ENCODE measurements at regions not wholly inside any gene's neighbourhood (a gene's known extent, or its start where the extent isn't known, plus 50 kb on each side); places are given as distances from the start of the nearest gene placed in this dataset.

DNA sequence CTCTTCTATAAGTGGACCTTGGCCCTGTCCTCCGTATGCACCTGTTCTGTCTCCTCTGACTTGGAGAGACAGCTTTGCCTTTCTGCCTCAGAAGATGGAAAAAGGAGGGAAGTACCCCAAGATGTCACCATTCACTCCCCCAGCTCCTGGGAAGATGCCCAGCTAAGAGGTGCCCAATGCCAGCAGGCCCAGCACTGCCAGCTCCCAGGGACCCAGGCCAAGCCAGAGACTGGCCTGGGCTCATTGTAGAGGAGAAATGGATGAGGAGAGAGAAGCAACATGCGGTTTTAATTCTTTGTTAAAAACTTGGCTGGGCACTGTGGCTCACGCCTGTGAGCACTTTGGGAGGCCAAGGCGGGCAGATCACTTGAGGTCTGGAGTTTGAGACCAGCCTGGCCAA, 111.5 kb upstream of the ZNF507 start:
- H3K4me2 ChIP-seq (ENCODE audit: low read length), result no peak overlapping the region
- H3K9me3 Mint-ChIP-seq (ENCODE audit: unreplicated experiment), result no peaks in the 10 kb centered on the region
- no peak overlapping the region for H3K4me3 Mint-ChIP-seq (ENCODE audit: unreplicated experiment)
- H3K36me3 Mint-ChIP-seq (ENCODE audit: low read depth, unreplicated experiment), result no peaks in the 10 kb centered on the region
- DNase-seq (ENCODE audit: low read depth) (no peak), FAIRE-seq (no peak)
- H3K4me1 Mint-ChIP-seq (ENCODE audit: low read depth, unreplicated experiment), result no peaks in the 10 kb centered on the region
- H3K79me2 ChIP-seq (ENCODE audit: insufficient read depth, low read length), result no peaks in the 10 kb centered on the region
- TF ChIP-seq EZH2 (IDR thresholded peaks at IDR 0.05; ENCODE audit: insufficient read depth, low read length) (no peak), CTCF (IDR thresholded peaks at IDR 0.05; ENCODE audit: insufficient read depth, low read depth, low read length) (no peak)
- peaks cover 30% of the 10 kb centered on the region for H3K27me3 Mint-ChIP-seq (ENCODE audit: low read depth, unreplicated experiment)
- H4K20me1 ChIP-seq (ENCODE audit: insufficient read depth, low read length), result no peaks in the 10 kb centered on the region
- H3K9me3 ChIP-seq (ENCODE audit: insufficient read depth, low read depth, low read length), result no peaks in the 10 kb centered on the region
- no peak overlapping the region for H3K4me3 ChIP-seq (ENCODE audit: insufficient read depth, low read depth, low read length)
- no peak overlapping the region for H3K27ac Mint-ChIP-seq (ENCODE audit: unreplicated experiment)
- H3K27ac ChIP-seq (ENCODE audit: low read depth, low read length), result no peak overlapping the region
- no peak overlapping the region for H2AFZ ChIP-seq (ENCODE audit: low read depth, low read length)
- no peak overlapping the region for H3K9ac ChIP-seq (ENCODE audit: low read length)
- H3K36me3 ChIP-seq (ENCODE audit: insufficient read depth, low read length), result no peaks in the 10 kb centered on the region
- no peaks in the 10 kb centered on the region for H3K4me1 ChIP-seq (ENCODE audit: insufficient read depth, low read length)
- no peaks in the 10 kb centered on the region for H3K27me3 ChIP-seq (ENCODE audit: insufficient read depth, low read length)

DNA sequence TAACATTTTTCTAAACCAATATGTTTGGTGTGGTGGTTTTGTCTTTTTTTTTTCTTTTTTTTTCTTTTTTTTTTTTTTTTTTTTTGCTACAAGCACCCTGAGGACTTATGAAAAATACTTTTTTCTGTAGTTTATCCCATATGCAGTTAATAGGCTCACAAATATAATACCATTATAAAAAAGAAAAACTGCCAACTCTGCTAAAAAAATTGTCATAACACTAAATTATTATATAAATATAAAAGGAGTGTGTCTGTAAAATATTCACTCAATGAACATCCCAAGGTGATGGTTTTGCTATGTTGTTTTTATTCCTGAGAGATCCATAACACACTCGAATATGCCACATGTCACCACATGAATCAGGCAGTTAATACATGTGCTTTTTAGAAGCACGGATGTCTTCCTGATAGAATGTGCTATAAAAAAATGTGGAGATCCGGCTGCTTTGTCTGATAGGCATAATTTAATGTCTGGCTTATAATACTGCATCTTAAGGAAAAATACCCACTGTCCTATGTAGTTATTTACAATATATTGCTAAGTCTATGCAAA, 110.7 kb upstream of the ZNF507 start:
- H3K4me3 ChIP-seq (ENCODE audit: insufficient read depth, low read depth, low read length), result no peak overlapping the region
- H3K27ac ChIP-seq (ENCODE audit: low read depth, low read length), result no peak overlapping the region
- DNase-seq (ENCODE audit: low read depth) (no peak), FAIRE-seq (no peak)
- H3K36me3 Mint-ChIP-seq (ENCODE audit: low read depth, unreplicated experiment), result no peaks in the 10 kb centered on the region
- no peaks in the 10 kb centered on the region for H4K20me1 ChIP-seq (ENCODE audit: insufficient read depth, low read length)
- no peak overlapping the region for H3K4me2 ChIP-seq (ENCODE audit: low read length)
- TF ChIP-seq EZH2 (IDR thresholded peaks at IDR 0.05; ENCODE audit: insufficient read depth, low read length), result no peak
- no peak for TF ChIP-seq CTCF (IDR thresholded peaks at IDR 0.05; ENCODE audit: insufficient read depth, low read depth, low read length)
- H3K27me3 ChIP-seq (ENCODE audit: insufficient read depth, low read length), result no peaks in the 10 kb centered on the region
- no peaks in the 10 kb centered on the region for H3K9me3 Mint-ChIP-seq (ENCODE audit: unreplicated experiment)
- H3K27me3 Mint-ChIP-seq (ENCODE audit: low read depth, unreplicated experiment), result peaks cover 22% of the 10 kb centered on the region
- no peak overlapping the region for H2AFZ ChIP-seq (ENCODE audit: low read depth, low read length)
- H3K79me2 ChIP-seq (ENCODE audit: insufficient read depth, low read length), result no peaks in the 10 kb centered on the region
- no peaks in the 10 kb centered on the region for H3K9me3 ChIP-seq (ENCODE audit: insufficient read depth, low read depth, low read length)
- no peaks in the 10 kb centered on the region for H3K36me3 ChIP-seq (ENCODE audit: insufficient read depth, low read length)
- H3K4me1 ChIP-seq (ENCODE audit: insufficient read depth, low read length), result no peaks in the 10 kb centered on the region
- H3K9ac ChIP-seq (ENCODE audit: low read length), result no peak overlapping the region
- no peak overlapping the region for H3K27ac Mint-ChIP-seq (ENCODE audit: unreplicated experiment)
- no peak overlapping the region for H3K4me3 Mint-ChIP-seq (ENCODE audit: unreplicated experiment)
- no peaks in the 10 kb centered on the region for H3K4me1 Mint-ChIP-seq (ENCODE audit: low read depth, unreplicated experiment)

GRCh38 chr19:32238076-32238475, 107.3 kb upstream of the ZNF507 start:
- TF ChIP-seq CTCF (IDR thresholded peaks at IDR 0.05; ENCODE audit: insufficient read depth, low read depth, low read length) (no peak), EZH2 (IDR thresholded peaks at IDR 0.05; ENCODE audit: insufficient read depth, low read length) (no peak)
- no peaks in the 10 kb centered on the region for H3K79me2 ChIP-seq (ENCODE audit: insufficient read depth, low read length)
- no peak overlapping the region for H3K27ac ChIP-seq (ENCODE audit: low read depth, low read length)
- FAIRE-seq (no peak), DNase-seq (ENCODE audit: low read depth) (no peak)
- H3K27ac Mint-ChIP-seq (ENCODE audit: unreplicated experiment), result no peak overlapping the region
- H3K36me3 ChIP-seq (ENCODE audit: insufficient read depth, low read length), result no peaks in the 10 kb centered on the region
- no peaks in the 10 kb centered on the region for H3K4me1 ChIP-seq (ENCODE audit: insufficient read depth, low read length)
- no peak overlapping the region for H3K4me3 Mint-ChIP-seq (ENCODE audit: unreplicated experiment)
- no peaks in the 10 kb centered on the region for H4K20me1 ChIP-seq (ENCODE audit: insufficient read depth, low read length)
- H3K36me3 Mint-ChIP-seq (ENCODE audit: low read depth, unreplicated experiment), result no peaks in the 10 kb centered on the region
- H3K4me2 ChIP-seq (ENCODE audit: low read length), result no peak overlapping the region
- no peaks in the 10 kb centered on the region for H3K27me3 ChIP-seq (ENCODE audit: insufficient read depth, low read length)
- peaks cover 5% of the 10 kb centered on the region for H3K27me3 Mint-ChIP-seq (ENCODE audit: low read depth, unreplicated experiment)
- H3K4me3 ChIP-seq (ENCODE audit: insufficient read depth, low read depth, low read length), result no peak overlapping the region
- H2AFZ ChIP-seq (ENCODE audit: low read depth, low read length), result no peak overlapping the region
- H3K9ac ChIP-seq (ENCODE audit: low read length), result no peak overlapping the region
- no peaks in the 10 kb centered on the region for H3K9me3 ChIP-seq (ENCODE audit: insufficient read depth, low read depth, low read length)
- no peaks in the 10 kb centered on the region for H3K4me1 Mint-ChIP-seq (ENCODE audit: low read depth, unreplicated experiment)
- no peaks in the 10 kb centered on the region for H3K9me3 Mint-ChIP-seq (ENCODE audit: unreplicated experiment)

Data from astrocyte (in vitro differentiated cells and primary cell).